Retinal pigment epithelial cell (primary cell): ENCODE measurements at regions not wholly inside any gene's neighbourhood (a gene's known extent, or its start where the extent isn't known, plus 50 kb on each side); places are given as distances from the start of the nearest gene placed in this dataset.
"Not testable (repeated sequence)": the region's sequence is repeated elsewhere in the genome, so short reads cannot be mapped to it uniquely, and the experiment has no call there.

Experiments used
- DNase-seq: peaks from one replicate; pipeline ENCODE4 v3.0.0-alpha.2; 2010; ENCODE audit warnings: low read depth
- H3K4me3 ChIP-seq: 2 replicates; pipeline ENCODE4 v1.5.1; 2011; ENCODE audit warnings: mild to moderate bottlenecking, low read length, control low read depth, moderate library complexity
- TF ChIP-seq, protein P1 (sequence below): conservative IDR thresholded peaks from 2 replicates; pipeline ENCODE4 v1.5.1; 2011; ENCODE audit warnings: low read depth, low read length, control low read depth, inconsistent platforms

DNA sequence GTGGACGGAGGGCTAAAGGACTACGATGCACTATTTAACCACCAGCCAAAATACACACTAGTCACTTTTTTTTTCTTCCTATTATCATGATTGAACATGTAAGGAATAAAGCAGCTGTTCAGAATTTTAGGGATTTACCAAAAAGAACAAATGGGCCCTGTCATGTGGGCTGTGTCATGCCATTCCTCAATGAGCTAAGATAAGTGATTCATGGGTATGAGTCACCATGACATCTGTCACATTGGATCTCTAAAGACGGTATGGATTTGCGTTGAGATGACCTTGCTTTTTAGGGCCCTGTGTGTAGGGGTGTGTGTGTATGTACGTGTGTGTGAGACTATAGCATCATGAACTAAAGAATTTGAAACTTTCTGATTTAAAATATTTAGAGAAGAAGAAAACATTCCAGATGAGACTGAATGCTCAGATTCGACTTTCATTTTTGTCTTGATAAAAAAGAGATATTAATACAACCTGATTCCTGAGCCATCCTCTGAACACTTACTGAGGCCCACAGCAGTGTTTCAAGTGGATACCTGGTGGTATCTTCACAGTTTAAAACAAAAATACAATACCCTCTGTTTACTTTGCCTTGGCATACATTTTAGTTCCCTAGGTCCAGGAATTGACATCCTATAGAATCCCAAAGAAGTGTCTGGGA is 246.1 kb upstream of the DUSP10 start:
- DNase-seq: peak; percentile 15
- H3K4me3 ChIP-seq: no peak overlapping the region
- TF ChIP-seq, protein P1, sequence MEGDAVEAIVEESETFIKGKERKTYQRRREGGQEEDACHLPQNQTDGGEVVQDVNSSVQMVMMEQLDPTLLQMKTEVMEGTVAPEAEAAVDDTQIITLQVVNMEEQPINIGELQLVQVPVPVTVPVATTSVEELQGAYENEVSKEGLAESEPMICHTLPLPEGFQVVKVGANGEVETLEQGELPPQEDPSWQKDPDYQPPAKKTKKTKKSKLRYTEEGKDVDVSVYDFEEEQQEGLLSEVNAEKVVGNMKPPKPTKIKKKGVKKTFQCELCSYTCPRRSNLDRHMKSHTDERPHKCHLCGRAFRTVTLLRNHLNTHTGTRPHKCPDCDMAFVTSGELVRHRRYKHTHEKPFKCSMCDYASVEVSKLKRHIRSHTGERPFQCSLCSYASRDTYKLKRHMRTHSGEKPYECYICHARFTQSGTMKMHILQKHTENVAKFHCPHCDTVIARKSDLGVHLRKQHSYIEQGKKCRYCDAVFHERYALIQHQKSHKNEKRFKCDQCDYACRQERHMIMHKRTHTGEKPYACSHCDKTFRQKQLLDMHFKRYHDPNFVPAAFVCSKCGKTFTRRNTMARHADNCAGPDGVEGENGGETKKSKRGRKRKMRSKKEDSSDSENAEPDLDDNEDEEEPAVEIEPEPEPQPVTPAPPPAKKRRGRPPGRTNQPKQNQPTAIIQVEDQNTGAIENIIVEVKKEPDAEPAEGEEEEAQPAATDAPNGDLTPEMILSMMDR: no peak

DNA sequence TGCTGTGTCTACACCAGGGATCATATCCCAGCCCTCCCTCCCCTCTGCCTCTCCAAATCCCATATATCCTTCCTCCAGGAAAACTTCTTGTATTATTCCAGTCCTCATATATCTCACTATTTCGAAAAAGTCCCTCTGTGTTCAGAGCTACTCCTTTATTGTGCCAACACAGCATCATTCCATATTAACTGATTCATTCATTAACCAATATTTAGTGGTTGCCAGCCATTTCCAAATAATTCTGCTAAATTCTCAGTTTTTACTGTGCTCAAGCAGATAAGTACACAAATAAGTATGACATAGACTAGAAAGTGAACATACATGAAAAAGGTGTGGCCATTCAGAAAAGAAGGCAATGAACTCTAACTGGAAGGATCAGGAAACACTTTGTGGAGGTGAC is 241.6 kb upstream of the DUSP10 start:
- TF ChIP-seq, protein P1: no peak
- no peak overlapping the region for H3K4me3 ChIP-seq
- DNase-seq: no peak

DNA sequence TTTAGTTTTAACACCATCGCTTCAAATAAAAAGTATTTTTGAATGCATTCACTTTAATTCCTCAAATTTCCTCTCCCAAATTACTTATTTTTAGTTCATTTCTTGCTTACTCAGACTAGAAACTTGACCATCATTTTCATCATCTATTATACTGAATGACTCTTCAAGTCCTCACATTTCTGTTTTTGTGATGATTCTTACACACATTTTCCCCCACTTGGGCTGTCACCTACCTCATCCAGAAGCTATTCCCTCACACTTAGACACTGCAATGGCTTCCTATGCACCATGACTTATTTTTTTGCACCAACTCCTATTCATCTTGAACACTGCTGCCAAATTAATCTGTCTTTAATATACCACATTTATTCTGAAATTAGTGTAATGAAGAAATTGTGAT is 239.6 kb upstream of the DUSP10 start:
- no peak for DNase-seq
- H3K4me3 ChIP-seq: no peak overlapping the region
- TF ChIP-seq, protein P1: no peak

DNA sequence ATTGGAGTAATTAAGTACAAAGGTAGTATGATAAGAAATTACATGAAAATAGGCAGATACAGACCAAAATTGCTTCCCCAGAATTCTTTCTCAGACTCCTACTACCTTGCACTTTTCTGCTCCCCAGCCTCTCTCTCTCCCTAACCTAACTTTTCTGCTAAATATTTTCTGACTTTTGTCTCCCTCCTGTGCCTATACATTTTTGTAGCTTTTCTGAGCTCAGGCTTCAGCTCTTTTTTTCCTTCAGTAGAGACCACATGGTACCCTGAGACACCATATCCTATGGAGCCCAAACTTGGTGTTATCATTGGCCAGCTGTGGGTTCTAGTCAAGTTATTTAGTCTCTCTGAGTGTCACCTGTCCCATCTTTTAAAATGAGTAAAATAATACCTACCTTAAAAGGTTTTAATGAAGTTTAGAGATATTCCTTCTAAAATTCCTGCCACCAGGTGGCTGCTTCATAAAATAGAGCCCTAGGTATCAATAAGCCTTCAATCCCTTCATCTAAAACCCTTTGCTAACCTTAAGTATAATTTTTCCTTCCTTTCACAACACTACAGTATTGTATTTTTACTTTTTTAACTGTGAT is 237.6 kb upstream of the DUSP10 start:
- no peak for DNase-seq
- TF ChIP-seq, protein P1: peak; percentile 56
- no peak overlapping the region for H3K4me3 ChIP-seq

DNA sequence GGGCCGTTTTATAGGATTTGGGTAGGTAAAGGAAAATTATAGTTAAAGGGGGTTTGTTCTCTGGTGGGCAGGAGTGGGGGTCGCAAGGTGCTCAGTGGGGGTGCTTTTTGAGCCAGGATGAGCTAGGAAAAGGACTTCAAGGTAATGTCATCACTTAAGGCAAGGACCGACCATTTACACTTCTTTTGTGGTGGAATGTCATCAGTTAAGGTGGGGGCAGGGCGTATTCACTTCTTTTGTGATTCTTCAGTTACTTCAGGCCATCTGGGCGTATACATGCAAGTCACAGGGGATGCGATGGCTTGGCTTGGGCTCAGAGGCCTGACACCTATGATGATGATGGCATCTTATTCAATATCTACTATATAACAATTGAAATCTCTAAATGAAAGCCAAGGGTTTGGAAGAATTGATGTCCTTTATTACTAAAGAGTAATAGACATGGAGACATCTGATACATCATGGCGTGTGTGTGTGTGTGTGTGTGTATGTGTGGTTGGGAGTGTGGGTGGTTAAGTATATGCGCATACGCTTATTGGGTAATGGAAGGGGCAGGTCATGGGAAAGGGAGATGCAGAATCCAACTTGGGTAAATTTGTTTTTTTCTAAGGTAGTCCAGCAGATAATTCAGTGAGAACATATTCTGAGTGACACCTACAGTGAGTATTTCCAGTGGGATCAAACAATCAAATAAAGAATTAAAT is 236.9 kb upstream of the DUSP10 start:
- not testable (repeated sequence) for H3K4me3 ChIP-seq, DNase-seq

DNA sequence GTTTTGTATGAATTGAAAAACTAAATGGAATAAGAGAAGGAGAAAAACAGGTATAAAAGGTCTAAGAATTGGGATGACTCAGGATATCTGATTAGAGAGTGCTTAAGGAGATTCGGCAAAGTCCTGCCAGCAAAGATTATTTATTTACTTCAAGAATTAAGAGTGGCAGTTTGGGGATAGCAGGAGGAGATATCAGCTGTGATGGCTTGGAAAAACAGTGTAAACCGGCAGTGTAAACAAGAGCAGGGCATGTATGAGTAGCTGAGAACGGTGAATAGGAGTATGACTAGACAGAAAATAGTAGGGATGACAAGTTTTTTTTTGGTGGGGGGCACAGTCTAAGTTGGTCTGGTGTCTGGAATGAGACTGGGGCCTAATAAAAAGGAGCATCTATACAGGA is 231.9 kb upstream of the DUSP10 start:
- DNase-seq, H3K4me3 ChIP-seq: not testable (repeated sequence)

DNA sequence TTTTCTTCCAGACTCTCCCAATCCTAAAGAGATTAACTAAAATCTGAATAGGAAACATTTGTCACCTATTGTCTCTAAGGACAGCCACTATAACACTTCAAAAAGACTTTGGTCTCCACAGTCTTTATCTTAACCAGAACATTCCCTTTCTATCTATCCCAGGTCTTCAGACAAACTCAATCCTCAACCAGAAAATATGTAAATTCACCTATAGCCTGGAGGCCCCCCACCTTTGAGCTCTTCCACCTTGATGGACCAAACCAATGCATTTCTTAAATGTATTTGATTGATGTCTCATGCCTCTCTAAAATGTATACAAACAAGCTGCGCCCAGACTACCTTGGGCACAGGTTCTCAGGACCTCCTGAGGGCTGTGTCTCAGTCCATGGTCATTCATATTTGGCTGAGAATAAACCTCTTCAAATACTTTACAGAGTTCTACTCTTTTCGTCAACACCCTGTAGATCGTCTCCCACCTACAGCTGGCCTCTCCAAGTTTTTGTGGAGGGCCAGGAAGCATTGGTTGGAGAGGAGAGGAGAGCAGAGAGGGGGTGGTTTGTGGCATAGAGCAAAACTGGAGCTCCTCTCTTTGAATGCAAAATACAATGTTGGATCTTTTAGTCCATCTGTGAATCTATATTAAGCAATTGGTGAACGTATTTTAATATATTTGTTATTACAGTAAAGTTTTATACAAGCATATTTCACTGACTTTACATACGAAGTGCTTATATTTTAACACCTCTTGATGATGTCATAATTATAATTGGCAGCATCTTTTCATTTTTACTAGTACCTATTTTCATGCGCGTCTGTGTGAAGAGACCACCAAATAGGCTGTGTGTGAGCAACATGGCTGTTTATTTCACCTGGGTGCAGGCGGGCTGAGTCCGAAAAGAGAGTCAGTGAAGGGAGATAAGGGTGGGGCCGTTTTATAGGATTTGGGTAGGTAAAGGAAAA is 230.7 kb upstream of the DUSP10 start:
- no peak overlapping the region for H3K4me3 ChIP-seq
- DNase-seq: no peak
- TF ChIP-seq, protein P1: no peak

DNA sequence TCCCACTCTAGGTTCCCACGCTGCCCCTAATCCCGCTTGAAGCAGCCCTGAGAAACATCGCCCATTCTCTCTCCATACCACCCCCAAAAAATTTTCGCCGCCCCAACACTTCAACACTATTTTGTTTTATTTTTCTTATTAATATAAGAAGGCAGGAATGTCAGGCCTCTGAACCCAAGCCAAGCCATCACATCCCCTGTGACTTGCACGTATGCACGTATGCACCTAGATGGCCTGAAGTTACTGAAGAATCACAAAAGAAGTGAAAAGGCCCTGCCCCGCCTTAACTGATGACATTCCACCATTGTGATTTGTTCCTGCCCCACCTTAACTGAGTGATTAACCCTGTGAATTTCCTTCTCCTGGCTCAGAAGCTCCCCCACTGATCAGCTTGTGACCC is 229.1 kb upstream of the DUSP10 start:
- DNase-seq, H3K4me3 ChIP-seq: not testable (repeated sequence)

DNA sequence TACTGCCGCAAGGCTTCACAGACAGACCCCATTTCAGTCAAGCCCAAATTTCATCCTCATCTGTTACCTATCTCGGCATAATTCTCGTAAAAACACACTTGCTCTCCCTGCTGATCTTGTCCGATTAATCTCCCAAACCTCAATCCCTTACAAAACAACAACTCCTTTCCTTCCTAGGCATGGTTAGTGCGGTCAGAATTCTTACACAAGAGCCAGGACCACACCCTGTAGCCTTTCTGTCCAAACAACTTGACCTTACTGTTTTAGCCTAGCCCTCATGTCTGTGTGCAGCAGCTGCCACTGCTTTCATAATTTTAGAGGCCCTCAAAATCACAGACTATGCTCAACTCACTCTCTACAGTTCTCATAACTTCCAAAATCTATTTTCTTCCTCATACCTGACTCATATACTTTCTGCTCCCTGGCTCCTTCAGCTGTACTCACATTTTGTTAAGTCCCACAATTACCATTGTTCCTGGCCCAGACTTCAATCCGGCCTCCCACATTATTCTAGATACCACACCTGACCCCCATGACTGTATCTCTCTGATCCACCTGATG is 227.5 kb upstream of the DUSP10 start:
- DNase-seq, H3K4me3 ChIP-seq: not testable (repeated sequence)

DNA sequence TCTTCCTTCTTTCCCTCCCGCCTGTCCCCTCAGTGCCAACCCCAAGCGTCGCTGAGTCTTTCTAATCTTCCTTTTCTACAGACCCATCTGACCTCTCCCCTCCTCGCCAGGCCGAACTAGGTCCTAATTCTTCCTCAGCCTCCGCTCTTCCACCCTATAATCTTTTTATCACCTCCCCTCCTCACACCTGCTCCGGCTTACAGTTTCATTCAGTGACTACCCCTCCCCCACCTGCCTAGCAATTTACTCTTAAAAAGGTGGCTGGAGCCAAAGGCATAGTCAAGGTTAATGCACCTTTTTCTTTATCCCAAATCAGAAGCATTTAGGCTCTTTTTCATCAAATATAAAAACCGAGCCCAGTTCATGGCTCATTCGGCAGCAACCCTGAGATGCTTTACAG is 225.6 kb upstream of the DUSP10 start:
- DNase-seq, H3K4me3 ChIP-seq: not testable (repeated sequence)

DNA sequence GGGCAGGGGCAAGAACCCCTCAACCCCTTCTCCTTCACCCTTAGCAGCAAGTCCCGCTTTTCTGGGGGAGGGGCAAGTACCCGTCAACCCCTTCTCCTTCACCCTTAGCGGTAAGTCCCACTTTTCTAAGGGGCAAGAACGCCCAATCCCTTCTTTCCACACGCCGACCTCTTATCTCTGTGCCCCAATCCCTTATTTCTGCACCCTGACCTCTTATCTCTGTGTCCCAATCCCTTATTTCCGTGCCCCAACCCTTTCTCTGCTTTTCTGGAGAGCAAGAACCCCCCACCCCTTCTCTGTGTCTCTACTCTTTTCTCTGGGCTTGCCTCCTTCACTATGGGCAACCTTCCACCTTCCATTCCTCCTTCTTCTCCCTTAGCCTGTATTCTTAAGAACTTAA is 225.0 kb upstream of the DUSP10 start:
- not testable (repeated sequence) for DNase-seq, H3K4me3 ChIP-seq

DNA sequence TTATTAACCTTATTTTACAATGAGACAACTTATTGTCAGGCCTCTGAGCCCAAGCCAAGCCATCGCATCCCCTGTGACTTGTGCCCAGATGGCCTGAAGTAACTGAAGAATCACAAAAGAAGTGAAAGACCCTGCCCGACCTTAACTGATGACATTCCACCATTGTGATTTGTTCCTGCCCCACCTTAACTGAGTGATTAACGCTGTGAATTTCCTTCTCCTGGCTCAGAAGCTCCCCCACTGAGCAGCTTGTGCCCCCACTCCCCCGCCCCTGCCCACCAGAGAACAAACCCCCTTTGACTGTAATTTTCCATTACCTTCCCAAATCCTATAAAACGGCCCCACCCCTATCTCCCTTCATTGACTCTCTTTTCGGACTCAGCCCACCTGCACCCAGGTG is 224.0 kb upstream of the DUSP10 start:
- not testable (repeated sequence) for H3K4me3 ChIP-seq, DNase-seq
